ENCODE measurements at regions not wholly inside any gene's neighbourhood (a gene's known extent, or its start where the extent isn't known, plus 50 kb on each side); places are given as distances from the start of the nearest gene placed in this dataset.

DNA sequence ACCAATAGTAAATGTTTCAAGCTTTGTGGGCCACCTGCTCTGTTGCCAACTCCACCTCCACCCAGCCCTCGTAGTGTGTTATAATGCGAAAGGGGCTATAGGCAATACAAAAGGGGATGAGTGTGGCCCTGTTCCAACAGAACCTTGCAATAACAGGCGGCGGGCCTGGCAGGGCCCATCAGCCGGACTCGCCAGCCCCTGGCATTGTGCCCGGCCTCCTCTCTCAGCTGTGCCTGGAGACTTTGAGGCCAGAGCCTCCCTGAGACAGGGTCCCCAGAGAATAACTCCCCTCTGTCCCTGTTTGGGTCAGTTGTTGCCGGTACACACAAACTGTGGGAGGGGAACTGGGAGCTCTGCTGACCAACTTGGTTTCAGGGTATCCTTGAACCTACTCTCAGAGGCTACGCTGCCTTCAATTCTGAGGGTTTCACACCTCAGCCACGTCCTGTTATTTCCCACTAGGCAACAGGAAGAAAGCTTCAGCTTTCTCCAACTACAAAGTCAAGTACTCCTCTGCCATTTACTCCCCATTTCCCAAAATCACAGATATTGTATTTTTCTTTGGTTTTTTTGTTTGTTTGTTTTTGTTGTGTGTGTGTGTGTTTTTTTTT, 58.0 kb upstream of the ZNF236 start:
- Histone ChIP-seq H3K27me3 (no peaks in the 10 kb centered on the region), H3K27ac (no peak overlapping the region), H3K9me3 (no peaks in the 10 kb centered on the region), H3K36me3 (no peaks in the 10 kb centered on the region), H3K4me1 (no peaks in the 10 kb centered on the region), H3K4me3 (no peak overlapping the region)
- TF ChIP-seq, protein P1, sequence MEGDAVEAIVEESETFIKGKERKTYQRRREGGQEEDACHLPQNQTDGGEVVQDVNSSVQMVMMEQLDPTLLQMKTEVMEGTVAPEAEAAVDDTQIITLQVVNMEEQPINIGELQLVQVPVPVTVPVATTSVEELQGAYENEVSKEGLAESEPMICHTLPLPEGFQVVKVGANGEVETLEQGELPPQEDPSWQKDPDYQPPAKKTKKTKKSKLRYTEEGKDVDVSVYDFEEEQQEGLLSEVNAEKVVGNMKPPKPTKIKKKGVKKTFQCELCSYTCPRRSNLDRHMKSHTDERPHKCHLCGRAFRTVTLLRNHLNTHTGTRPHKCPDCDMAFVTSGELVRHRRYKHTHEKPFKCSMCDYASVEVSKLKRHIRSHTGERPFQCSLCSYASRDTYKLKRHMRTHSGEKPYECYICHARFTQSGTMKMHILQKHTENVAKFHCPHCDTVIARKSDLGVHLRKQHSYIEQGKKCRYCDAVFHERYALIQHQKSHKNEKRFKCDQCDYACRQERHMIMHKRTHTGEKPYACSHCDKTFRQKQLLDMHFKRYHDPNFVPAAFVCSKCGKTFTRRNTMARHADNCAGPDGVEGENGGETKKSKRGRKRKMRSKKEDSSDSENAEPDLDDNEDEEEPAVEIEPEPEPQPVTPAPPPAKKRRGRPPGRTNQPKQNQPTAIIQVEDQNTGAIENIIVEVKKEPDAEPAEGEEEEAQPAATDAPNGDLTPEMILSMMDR (IDR thresholded peaks at IDR 0.05), result no peak
- TF ChIP-seq POLR2A (IDR thresholded peaks at IDR 0.05) (no peak), POLR2AphosphoS5 (IDR thresholded peaks at IDR 0.05) (no peak), EP300 (IDR thresholded peaks at IDR 0.05; ENCODE audit: low read depth) (no peak)
- WGBS, 2 donors (ENCODE audit: low coverage in 1 of 2), result 76 to 81% methylated on average over 2 to 10 of the region's 10 CpGs
- in situ Hi-C loops (cut with MboI; ENCODE audit: low pct_ligation_motif_present in 1 of 4, low pct_unique_long_range_greater_than_20kb in 1 of 4, low sequenced_read_pairs in 3 of 4), result no loop called here
- no peak for DNase-seq
- intact Hi-C loops (cut with DNase I; ENCODE audit: low total_unique reads), result no loop called here

DNA sequence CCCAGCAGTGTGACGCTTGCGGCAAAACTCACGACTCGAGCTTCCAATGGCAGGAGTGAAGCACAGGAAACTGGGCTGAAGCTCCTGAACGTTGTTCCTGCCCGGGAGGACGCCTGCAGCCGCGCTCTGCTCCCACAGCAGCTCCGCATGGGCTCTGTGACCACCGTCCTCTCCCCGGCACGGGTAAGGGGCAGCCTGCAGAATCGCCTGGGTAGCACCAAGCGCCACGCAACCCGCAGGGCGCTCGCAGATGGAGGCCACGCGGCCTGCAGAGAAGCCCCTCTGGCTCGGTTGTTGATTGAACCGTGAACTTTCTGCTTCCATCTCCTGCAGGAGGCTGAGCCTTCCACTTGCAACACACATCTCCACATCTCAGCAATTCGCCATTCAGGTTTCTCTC, 63.3 kb upstream of the ZNF236 start:
- Histone ChIP-seq H3K4me3 (no peak overlapping the region), H3K36me3 (no peaks in the 10 kb centered on the region), H3K4me1 (peaks cover 0 to 10% (median 2%) of the 10 kb centered on the region in 4 donors), H3K27me3 (no peaks in the 10 kb centered on the region), H3K27ac (no peak overlapping the region), H3K9me3 (no peaks in the 10 kb centered on the region)
- TF ChIP-seq POLR2AphosphoS5 (IDR thresholded peaks at IDR 0.05) (no peak), EP300 (IDR thresholded peaks at IDR 0.05; ENCODE audit: low read depth) (no peak), POLR2A (IDR thresholded peaks at IDR 0.05) (no peak)
- TF ChIP-seq, protein P1 (IDR thresholded peaks at IDR 0.05), result no peak
- in situ Hi-C loops (cut with MboI; ENCODE audit: low pct_ligation_motif_present in 1 of 4, low pct_unique_long_range_greater_than_20kb in 1 of 4, low sequenced_read_pairs in 3 of 4), result no loop called here
- intact Hi-C loops (cut with DNase I; ENCODE audit: low total_unique reads), result no loop called here
- DNase-seq, result no peak
- WGBS, 2 donors (ENCODE audit: low coverage in 1 of 2), result 80 to 88% methylated on average over 1 to 24 of the region's 24 CpGs

DNA sequence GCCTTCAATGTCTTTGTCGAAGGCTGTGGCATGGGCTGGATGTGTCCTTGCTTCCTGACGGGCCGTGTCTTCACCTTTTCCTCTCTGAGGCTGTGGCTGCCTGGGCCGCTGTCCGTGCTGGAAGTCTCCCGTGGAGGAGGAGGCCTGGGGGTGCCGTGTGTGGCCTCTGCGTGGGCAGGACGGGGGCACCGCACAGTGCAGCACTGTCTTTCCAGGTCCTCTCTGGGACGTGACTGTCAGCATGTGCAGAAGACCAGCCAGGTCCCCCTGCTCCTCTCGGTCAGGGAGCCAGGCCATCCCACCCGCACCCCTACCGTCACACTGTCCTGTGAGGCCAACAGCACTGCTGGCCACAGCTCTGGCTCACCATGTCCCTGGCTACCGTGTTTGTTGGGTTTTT, 64.4 kb upstream of the ZNF236 start:
- H3K4me3 ChIP-seq, result no peak overlapping the region
- TF ChIP-seq EP300 (IDR thresholded peaks at IDR 0.05; ENCODE audit: low read depth), result no peak
- TF ChIP-seq, protein P1 (IDR thresholded peaks at IDR 0.05), result no peak
- TF ChIP-seq POLR2AphosphoS5 (IDR thresholded peaks at IDR 0.05), result no peak
- no peak for TF ChIP-seq POLR2A (IDR thresholded peaks at IDR 0.05)
- intact Hi-C loops (cut with DNase I; ENCODE audit: low total_unique reads) (no loop called here), in situ Hi-C loops (cut with MboI; ENCODE audit: low pct_ligation_motif_present in 1 of 4, low pct_unique_long_range_greater_than_20kb in 1 of 4, low sequenced_read_pairs in 3 of 4) (no loop called here)
- peak overlapping the region; percentile 42 to 77 (median 58) for H3K27ac ChIP-seq
- WGBS, 2 donors (ENCODE audit: low coverage in 1 of 2), result 91% methylated on average over 15 of the region's 15 CpGs; no CpG with 5 or more reads in 1 of the 2 donors
- no peaks in the 10 kb centered on the region for H3K9me3 ChIP-seq
- no peaks in the 10 kb centered on the region for H3K27me3 ChIP-seq
- peaks cover 0 to 10% (median 2%) of the 10 kb centered on the region in 4 donors for H3K4me1 ChIP-seq
- no peaks in the 10 kb centered on the region for H3K36me3 ChIP-seq
- DNase-seq, result no peak

DNA sequence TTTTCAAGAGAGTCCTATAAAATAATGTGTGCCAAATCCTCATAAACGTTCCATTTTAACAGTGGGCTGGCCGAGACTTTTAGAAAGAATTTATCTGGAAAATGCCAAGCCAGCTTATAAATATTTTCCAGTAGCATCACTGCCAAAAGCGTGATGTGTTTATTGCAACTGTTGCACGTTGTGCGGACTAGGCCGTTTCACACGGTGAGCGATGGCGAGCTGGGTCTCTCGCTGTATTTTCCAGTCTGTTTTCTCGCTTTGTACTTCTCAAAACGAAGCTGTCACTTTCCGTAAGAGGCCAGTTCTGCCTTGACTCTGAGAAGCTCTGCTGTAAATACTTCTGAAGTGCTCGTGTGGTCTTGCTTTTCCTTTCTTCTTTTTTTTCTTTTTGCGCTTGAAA, 65.0 kb upstream of the ZNF236 start:
- Histone ChIP-seq H3K27ac (peak overlapping the region; percentile 48 to 77 (median 58)), H3K9me3 (no peaks in the 10 kb centered on the region), H3K36me3 (no peaks in the 10 kb centered on the region), H3K4me3 (no peak overlapping the region), H3K27me3 (no peaks in the 10 kb centered on the region), H3K4me1 (peaks cover 0 to 10% (median 2%) of the 10 kb centered on the region in 4 donors)
- in situ Hi-C loops (cut with MboI; ENCODE audit: low pct_ligation_motif_present in 1 of 4, low pct_unique_long_range_greater_than_20kb in 1 of 4, low sequenced_read_pairs in 3 of 4), result no loop called here
- TF ChIP-seq EP300 (IDR thresholded peaks at IDR 0.05; ENCODE audit: low read depth) (no peak), POLR2AphosphoS5 (IDR thresholded peaks at IDR 0.05) (peak; percentile 55 to 70 (median 69))
- DNase-seq, result peak; percentile 14
- WGBS, 2 donors (ENCODE audit: low coverage in 1 of 2), result 56 to 62% methylated on average over 15 of the region's 15 CpGs
- intact Hi-C loops (cut with DNase I; ENCODE audit: low total_unique reads), result no loop called here

Measured in transverse colon (tissue), 4 donors.